CD4-positive, alpha-beta memory T cell (primary cell): ENCODE measurements at regions not wholly inside any gene's neighbourhood (a gene's known extent, or its start where the extent isn't known, plus 50 kb on each side); places are given as distances from the start of the nearest gene placed in this dataset.
A peak's percentile ranks its signal among the peaks of the same experiment; 100 is the strongest.

Source experiments
- CTCF ChIA-PET: fragments of 350-600 bp; sonication (Branson Sonifier 250); formaldehyde crosslinking; loops from one replicate; lab custom pipeline; 2021; ENCODE audit warnings: inconsistent platforms; ENCODE audit not compliant: partially characterized antibody; lab: Charles Lee
- POLR2A ChIA-PET: fragments of 350-600 bp; sonication (Branson Sonifier 250); formaldehyde crosslinking; loops from one replicate; lab custom pipeline; 2021; ENCODE audit not compliant: partially characterized antibody; lab: Charles Lee
- DNase-seq, 5 donors: peaks; one replicate each; pipeline versions ENCODE4 v3.0.0 to v3.0.0-alpha.2; 2020 to 2022; ENCODE audit warnings: mixed read lengths in 1 of 5
- H3K27ac ChIP-seq: one replicate; pipeline ENCODE4 v1.7.0; 2013; ENCODE audit warnings: low read depth, low read length
- H3K27me3 ChIP-seq: 2 replicates; pipeline ENCODE4 v1.7.0; 2013; ENCODE audit warnings: mild to moderate bottlenecking, low read length, moderate library complexity; ENCODE audit not compliant: insufficient read depth
- H3K36me3 ChIP-seq: 2 replicates; pipeline ENCODE4 v1.7.0; 2013; ENCODE audit warnings: mild to moderate bottlenecking, low read length, moderate library complexity; ENCODE audit not compliant: insufficient read depth
- H3K4me1 ChIP-seq: 2 replicates; pipeline ENCODE4 v1.7.0; 2013; ENCODE audit warnings: mild to moderate bottlenecking, low read length, moderate library complexity; ENCODE audit not compliant: insufficient read depth
- H3K4me3 ChIP-seq, 2 donors: one replicate each; pipeline ENCODE4 v1.7.0; 2013; ENCODE audit warnings: low read length in 2 of 2, mild to moderate bottlenecking in 1 of 2
- H3K9me3 ChIP-seq, 2 donors: one replicate each; pipeline ENCODE4 v1.7.0; 2013; ENCODE audit warnings: low read length in 2 of 2, control low read depth in 1 of 2; ENCODE audit not compliant: control insufficient read depth in 1 of 2
- H3K27ac Mint-ChIP-seq, 7 donors: one replicate each; pipeline ENCODE4 v1.8.0; 2020 to 2021; ENCODE audit warnings: mixed read lengths in 7 of 7, mild to moderate bottlenecking in 6 of 7, inconsistent platforms in 3 of 7, moderate library complexity in 3 of 7
- H3K27me3 Mint-ChIP-seq, 2 donors: one replicate each; pipeline ENCODE4 v1.8.0; 2020 to 2021; ENCODE audit warnings: mixed read lengths in 2 of 2
- H3K36me3 Mint-ChIP-seq, 2 donors: one replicate each; pipeline ENCODE4 v1.8.0; 2020 to 2021; ENCODE audit warnings: mixed read lengths in 2 of 2, inconsistent platforms in 1 of 2, mild to moderate bottlenecking in 1 of 2
- H3K4me1 Mint-ChIP-seq, 4 donors: one replicate each; pipeline ENCODE4 v1.8.0; 2020 to 2021; ENCODE audit warnings: mixed read lengths in 4 of 4, mild to moderate bottlenecking in 1 of 4
- H3K4me3 Mint-ChIP-seq, 8 donors: one replicate each; pipeline ENCODE4 v1.8.0; 2020 to 2021; ENCODE audit warnings: mixed read lengths in 8 of 8, mild to moderate bottlenecking in 7 of 8, moderate library complexity in 6 of 8, inconsistent platforms in 3 of 8
- H3K9me3 Mint-ChIP-seq, 8 donors: one replicate each; pipeline ENCODE4 v1.8.0; 2020 to 2021; ENCODE audit warnings: mixed read lengths in 8 of 8, mild to moderate bottlenecking in 5 of 8, inconsistent platforms in 3 of 8, moderate library complexity in 1 of 8
- intact Hi-C: fragments of 100-400 bp; cut with micrococcal nuclease; formaldehyde crosslinking; loops from one replicate; pipeline ENCODE4 v1.15.1; 2023

DNA sequence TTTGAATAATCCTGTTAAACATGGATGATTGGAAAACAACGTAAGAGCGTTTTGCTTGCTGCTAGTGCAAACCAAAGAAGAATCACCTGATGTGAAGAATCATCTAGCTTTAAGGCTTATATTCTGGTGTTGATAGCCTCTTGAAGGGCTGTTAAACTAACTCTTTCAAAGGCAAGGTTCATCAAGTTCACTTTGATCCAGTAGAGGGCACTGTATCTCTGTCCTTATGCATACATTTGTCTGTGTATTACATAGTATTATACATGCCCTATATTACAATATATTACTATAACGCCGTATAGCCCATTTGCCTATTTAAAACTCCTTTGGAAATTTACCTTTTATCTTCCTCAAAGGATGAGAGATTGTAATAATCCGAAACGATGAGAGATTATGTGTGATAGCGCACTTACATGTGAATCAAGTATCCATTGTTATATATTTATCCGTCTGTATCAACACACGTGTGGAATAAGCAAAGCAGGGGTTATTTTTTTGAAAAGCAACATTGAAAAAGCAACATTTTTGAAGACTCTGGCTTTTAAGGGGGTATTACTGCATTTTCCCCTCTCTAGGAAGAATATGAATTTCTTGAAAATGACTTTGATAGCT, 50.8 kb upstream of the NRN1 start:
- peak in 4 of 5 donors; percentile 4 to 30 (median 14) for DNase-seq
- ChIA-PET POLR2A (no interaction called here), CTCF (interaction anchor here (1.0 to 3.0 kb wide), 6 partner anchors 10 to 913 kb away, joined by 3 to 8 read pairs (median 4); no protein-coding TSS in a partner anchor)
- Histone ChIP-seq H3K9me3 (no peaks in the 10 kb centered on the region), H3K36me3 (no peaks in the 10 kb centered on the region), H3K4me3 (no peak overlapping the region), H3K27ac (no peak overlapping the region), H3K4me1 (no peaks in the 10 kb centered on the region), H3K27me3 (no peaks in the 10 kb centered on the region)
- no peak overlapping the region for H3K4me3 Mint-ChIP-seq
- intact Hi-C loops = no loop called here
- H3K36me3 Mint-ChIP-seq = no peaks in the 10 kb centered on the region
- peaks cover 0 to 3% (median 0%) of the 10 kb centered on the region in 8 donors for H3K9me3 Mint-ChIP-seq
- no peaks in the 10 kb centered on the region for H3K4me1 Mint-ChIP-seq
- peaks cover 20 to 33% of the 10 kb centered on the region in 2 donors for H3K27me3 Mint-ChIP-seq
- no peak overlapping the region for H3K27ac Mint-ChIP-seq
